CD4-positive, CD25-positive, alpha-beta regulatory T cell (primary cell): ENCODE measurements at regions not wholly inside any gene's neighbourhood (a gene's known extent, or its start where the extent isn't known, plus 50 kb on each side); places are given as distances from the start of the nearest gene placed in this dataset.
"Not testable (repeated sequence)": the region's sequence is repeated elsewhere in the genome, so short reads cannot be mapped to it uniquely, and the experiment has no call there.

ENCODE experiments used
- ATAC-seq, 2 donors: fragments of 150-1000 bp; cut with Tn5 transposase; one replicate each; pipeline ENCODE4 v1.10.0; 2021; ENCODE audit warnings: low read depth in 2 of 2, moderate number of reproducible peaks in 2 of 2, moderate library complexity in 1 of 2
- DNase-seq, 3 donors: peaks; one replicate each; pipeline versions ENCODE4 v3.0.0 to v3.0.0-alpha.2; 2012 to 2022; ENCODE audit warnings: mixed read lengths in 1 of 3
- H3K27ac ChIP-seq: one replicate; pipeline ENCODE4 v1.7.0; 2013; ENCODE audit warnings: mild to moderate bottlenecking, low read length; ENCODE audit not compliant: insufficient read depth, poor library complexity, severe bottlenecking
- H3K27me3 ChIP-seq: one replicate; pipeline ENCODE4 v1.7.0; 2013; ENCODE audit warnings: low read length; ENCODE audit not compliant: control insufficient read depth, insufficient read depth
- H3K36me3 ChIP-seq: one replicate; pipeline ENCODE4 v1.7.0; 2013; ENCODE audit warnings: mild to moderate bottlenecking, low read length, moderate library complexity; ENCODE audit not compliant: control insufficient read depth, insufficient read depth
- H3K4me1 ChIP-seq: 2 replicates; pipeline ENCODE4 v1.7.0; 2013; ENCODE audit warnings: mild to moderate bottlenecking, low read length; ENCODE audit not compliant: insufficient read depth, control insufficient read depth, poor library complexity, severe bottlenecking
- H3K4me3 ChIP-seq: one replicate; pipeline ENCODE4 v1.7.0; 2013; ENCODE audit warnings: low read depth, mild to moderate bottlenecking, low read length, moderate library complexity
- H3K9me3 ChIP-seq, 2 experiments: 1 replicate in 1 of 2; 2 replicates in 1 of 2; pipeline ENCODE4 v1.7.0; 2013; ENCODE audit warnings: low read length in 2 of 2, mild to moderate bottlenecking in 1 of 2, moderate library complexity in 1 of 2; ENCODE audit not compliant: control insufficient read depth in 2 of 2
- H3K27ac Mint-ChIP-seq, 3 donors: one replicate each; pipeline ENCODE4 v1.8.0; 2020 to 2022; ENCODE audit warnings: mild to moderate bottlenecking in 3 of 3, mixed read lengths in 3 of 3, moderate library complexity in 2 of 3
- H3K27me3 Mint-ChIP-seq: one replicate; pipeline ENCODE4 v1.8.0; 2022; ENCODE audit warnings: mild to moderate bottlenecking, mixed read lengths
- H3K36me3 Mint-ChIP-seq: one replicate; pipeline ENCODE4 v1.8.0; 2020; ENCODE audit warnings: mixed read lengths
- H3K4me1 Mint-ChIP-seq, 4 donors: one replicate each; pipeline ENCODE4 v1.8.0; 2020 to 2022; ENCODE audit warnings: mixed read lengths in 4 of 4, mild to moderate bottlenecking in 1 of 4
- H3K4me3 Mint-ChIP-seq, 4 donors: one replicate each; pipeline ENCODE4 v1.8.0; 2020 to 2022; ENCODE audit warnings: mild to moderate bottlenecking in 4 of 4, mixed read lengths in 4 of 4, moderate library complexity in 3 of 4
- H3K9me3 Mint-ChIP-seq, 7 donors: one replicate each; pipeline ENCODE4 v1.8.0; 2020 to 2022; ENCODE audit warnings: mixed read lengths in 7 of 7, mild to moderate bottlenecking in 3 of 7, moderate library complexity in 2 of 7

DNA sequence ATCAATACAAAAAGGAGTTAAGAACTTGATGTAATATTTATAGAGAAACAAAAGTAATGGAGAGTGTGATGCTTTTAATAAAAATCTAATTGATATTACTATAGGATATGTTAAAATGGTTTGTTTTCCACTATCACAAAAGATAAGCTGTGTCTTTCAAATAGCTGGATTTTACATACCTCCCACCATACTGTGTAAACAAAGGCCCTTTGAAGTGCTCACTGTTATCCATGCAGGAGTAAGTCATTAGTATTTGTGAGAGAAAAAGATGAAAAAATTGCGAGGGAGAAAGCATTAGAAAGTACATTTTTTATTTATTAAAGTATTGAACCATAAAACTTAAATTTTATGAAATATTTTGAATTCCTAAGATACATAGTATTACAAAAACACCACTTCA is 733.0 kb downstream of the GRIK2 start:
- Mint-ChIP-seq H3K4me3 (no peak overlapping the region), H3K36me3 (no peaks in the 10 kb centered on the region), H3K4me1 (no peaks in the 10 kb centered on the region), H3K27ac (no peak overlapping the region), H3K9me3 (peaks cover 0 to 10% (median 4%) of the 10 kb centered on the region in 7 donors), H3K27me3 (no peaks in the 10 kb centered on the region)
- DNase-seq (no peak), ATAC-seq (no peak)
- no peaks in the 10 kb centered on the region for H3K36me3 ChIP-seq
- H3K9me3 ChIP-seq, result no peaks in the 10 kb centered on the region
- H3K4me3 ChIP-seq, result no peak overlapping the region
- no peaks in the 10 kb centered on the region for H3K27me3 ChIP-seq
- no peaks in the 10 kb centered on the region for H3K4me1 ChIP-seq
- no peak overlapping the region for H3K27ac ChIP-seq

GRCh38 chr6:102127253-102127652 is 733.7 kb downstream of the GRIK2 start:
- no peaks in the 10 kb centered on the region for H3K9me3 ChIP-seq
- H3K27ac Mint-ChIP-seq, result no peak overlapping the region
- H3K4me3 ChIP-seq, result no peak overlapping the region
- DNase-seq (no peak), ATAC-seq (no peak)
- H3K4me1 Mint-ChIP-seq, result no peaks in the 10 kb centered on the region
- no peaks in the 10 kb centered on the region for H3K27me3 Mint-ChIP-seq
- H3K27me3 ChIP-seq, result no peaks in the 10 kb centered on the region
- H3K27ac ChIP-seq, result no peak overlapping the region
- no peak overlapping the region for H3K4me3 Mint-ChIP-seq
- no peaks in the 10 kb centered on the region for H3K4me1 ChIP-seq
- H3K36me3 Mint-ChIP-seq, result no peaks in the 10 kb centered on the region
- no peaks in the 10 kb centered on the region for H3K36me3 ChIP-seq
- peaks cover 0 to 13% (median 4%) of the 10 kb centered on the region in 7 donors for H3K9me3 Mint-ChIP-seq

GRCh38 chr6:102137859-102138258 is 744.4 kb downstream of the GRIK2 start:
- H3K27ac Mint-ChIP-seq, result no peak overlapping the region
- no peak for DNase-seq
- no peak overlapping the region for H3K4me3 Mint-ChIP-seq
- peaks cover 3 to 13% (median 9%) of the 10 kb centered on the region in 7 donors for H3K9me3 Mint-ChIP-seq
- Histone ChIP-seq H3K4me1 (no peaks in the 10 kb centered on the region), H3K27ac (no peak overlapping the region), H3K9me3 (peaks cover 0 to 3% of the 10 kb centered on the region in 2 experiments), H3K36me3 (no peaks in the 10 kb centered on the region), H3K4me3 (no peak overlapping the region), H3K27me3 (no peaks in the 10 kb centered on the region)
- ATAC-seq, result no peak
- H3K27me3 Mint-ChIP-seq, result no peaks in the 10 kb centered on the region
- H3K36me3 Mint-ChIP-seq, result no peaks in the 10 kb centered on the region
- no peaks in the 10 kb centered on the region for H3K4me1 Mint-ChIP-seq

DNA sequence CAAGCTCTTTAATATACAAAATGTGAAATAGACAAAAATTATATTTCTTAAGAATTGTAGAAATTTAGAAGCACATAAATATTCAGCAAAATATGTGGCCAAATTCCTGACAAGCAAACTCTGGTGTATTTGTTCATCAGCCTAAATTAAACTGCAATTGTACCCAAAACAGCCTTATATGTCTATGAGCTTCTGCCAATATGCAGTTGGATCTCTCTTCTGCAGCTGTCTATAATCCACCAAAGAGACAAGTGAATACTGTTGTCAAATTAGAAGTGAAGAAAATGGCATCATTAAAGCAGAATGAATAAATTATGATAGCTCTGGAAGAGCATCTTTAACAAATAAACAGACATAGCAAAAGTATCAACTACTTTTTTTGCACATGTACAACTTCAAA is 755.7 kb downstream of the GRIK2 start:
- Histone ChIP-seq H3K36me3 (no peaks in the 10 kb centered on the region), H3K27ac (no peak overlapping the region), H3K27me3 (no peaks in the 10 kb centered on the region), H3K4me3 (no peak overlapping the region), H3K4me1 (no peaks in the 10 kb centered on the region), H3K9me3 (peaks cover 0 to 7% of the 10 kb centered on the region in 2 experiments)
- no peaks in the 10 kb centered on the region for H3K4me1 Mint-ChIP-seq
- ATAC-seq (no peak), DNase-seq (no peak)
- H3K27me3 Mint-ChIP-seq, result no peaks in the 10 kb centered on the region
- H3K27ac Mint-ChIP-seq, result no peak overlapping the region
- no peaks in the 10 kb centered on the region for H3K36me3 Mint-ChIP-seq
- H3K9me3 Mint-ChIP-seq, result peaks cover 0 to 15% (median 5%) of the 10 kb centered on the region in 7 donors
- no peak overlapping the region for H3K4me3 Mint-ChIP-seq

DNA sequence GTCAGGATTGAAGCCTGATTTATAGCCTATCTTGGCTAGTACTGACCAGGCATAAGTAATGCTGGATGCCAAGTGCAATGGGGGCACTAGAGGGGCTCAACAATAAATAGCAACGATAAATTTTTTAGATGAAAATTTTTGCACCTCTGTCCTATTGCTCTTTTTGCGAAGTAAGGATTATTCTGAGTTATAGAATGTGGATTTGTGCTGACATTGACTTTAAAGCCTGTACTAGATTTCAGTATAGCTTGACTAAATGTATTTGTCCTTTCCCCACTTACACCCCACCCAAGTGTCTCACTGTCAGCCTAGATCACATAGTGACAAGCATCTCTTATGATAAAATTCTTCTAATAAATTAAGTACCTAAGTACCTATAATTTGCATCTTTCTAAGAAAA is 757.0 kb downstream of the GRIK2 start:
- H3K27ac ChIP-seq, result no peak overlapping the region
- Mint-ChIP-seq H3K36me3 (no peaks in the 10 kb centered on the region), H3K9me3 (peaks cover 2 to 19% (median 5%) of the 10 kb centered on the region in 7 donors), H3K4me1 (no peaks in the 10 kb centered on the region), H3K4me3 (no peak overlapping the region), H3K27ac (no peak overlapping the region), H3K27me3 (no peaks in the 10 kb centered on the region)
- peaks cover 0 to 14% of the 10 kb centered on the region in 2 experiments for H3K9me3 ChIP-seq
- no peaks in the 10 kb centered on the region for H3K4me1 ChIP-seq
- ATAC-seq (no peak), DNase-seq (no peak)
- H3K36me3 ChIP-seq, result no peaks in the 10 kb centered on the region
- no peak overlapping the region for H3K4me3 ChIP-seq
- no peaks in the 10 kb centered on the region for H3K27me3 ChIP-seq

- H3K36me3 Mint-ChIP-seq, result no peaks in the 10 kb centered on the region
- H3K4me1 Mint-ChIP-seq, result no peaks in the 10 kb centered on the region
- Histone ChIP-seq H3K4me3 (no peak overlapping the region), H3K9me3 (peaks cover 0 to 14% of the 10 kb centered on the region in 2 experiments), H3K36me3 (no peaks in the 10 kb centered on the region), H3K27me3 (no peaks in the 10 kb centered on the region), H3K4me1 (no peaks in the 10 kb centered on the region), H3K27ac (no peak overlapping the region)
- peaks cover 0 to 19% (median 7%) of the 10 kb centered on the region in 7 donors for H3K9me3 Mint-ChIP-seq
- DNase-seq (no peak), ATAC-seq (no peak)
- no peak overlapping the region for H3K4me3 Mint-ChIP-seq
- H3K27me3 Mint-ChIP-seq, result no peaks in the 10 kb centered on the region
- no peak overlapping the region for H3K27ac Mint-ChIP-seq
Measured at GRCh38 chr6:102154176-102154575, 760.7 kb downstream of the GRIK2 start.

DNA sequence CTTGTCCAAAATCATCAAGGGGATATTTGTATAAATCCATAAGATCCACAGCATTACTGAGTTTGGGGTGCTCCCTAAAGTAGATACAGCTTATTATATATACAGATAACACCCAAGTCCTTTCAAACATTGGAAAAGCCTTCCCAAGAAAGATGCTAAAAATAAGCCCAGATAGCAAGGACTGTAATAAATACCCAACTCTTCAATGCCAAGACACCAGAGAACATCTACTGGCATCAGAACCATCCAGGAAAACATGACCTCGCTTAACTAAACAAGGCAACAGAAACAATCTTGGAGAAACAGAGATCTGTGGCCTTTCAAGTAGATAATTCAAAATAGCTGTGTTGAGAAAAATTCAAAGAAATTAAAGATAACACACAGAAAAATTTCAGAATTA is 761.4 kb downstream of the GRIK2 start:
- ATAC-seq (no peak), DNase-seq (no peak)
- Histone ChIP-seq H3K4me1 (no peaks in the 10 kb centered on the region), H3K27ac (no peak overlapping the region), H3K36me3 (no peaks in the 10 kb centered on the region), H3K27me3 (no peaks in the 10 kb centered on the region), H3K4me3 (no peak overlapping the region), H3K9me3 (peaks cover 0 to 14% of the 10 kb centered on the region in 2 experiments)
- Mint-ChIP-seq H3K4me1 (no peaks in the 10 kb centered on the region), H3K27ac (no peak overlapping the region), H3K27me3 (no peaks in the 10 kb centered on the region), H3K9me3 (peaks cover 0 to 21% (median 9%) of the 10 kb centered on the region in 7 donors), H3K4me3 (no peak overlapping the region), H3K36me3 (no peaks in the 10 kb centered on the region)

GRCh38 chr6:102169802-102170201 is 776.3 kb downstream of the GRIK2 start:
- H3K4me1 Mint-ChIP-seq, H3K4me3 ChIP-seq, H3K27ac Mint-ChIP-seq, H3K4me3 Mint-ChIP-seq, H3K9me3 ChIP-seq, ATAC-seq, H3K27ac ChIP-seq, H3K36me3 ChIP-seq, H3K4me1 ChIP-seq, DNase-seq, H3K27me3 ChIP-seq, H3K27me3 Mint-ChIP-seq, H3K36me3 Mint-ChIP-seq: not testable (repeated sequence)
- peaks cover 5 to 33% (median 7%) of the 10 kb centered on the region in 7 donors for H3K9me3 Mint-ChIP-seq
